GM21367 (cell line): ENCODE measurements at regions not wholly inside any gene's neighbourhood (a gene's known extent, or its start where the extent isn't known, plus 50 kb on each side); places are given as distances from the start of the nearest gene placed in this dataset.

Experiments
- ATAC-seq: cut with Tn5 transposase; IDR thresholded peaks from one replicate; pipeline ENCODE4 v1.9.1; 2021; ENCODE audit not compliant: unreplicated experiment

DNA sequence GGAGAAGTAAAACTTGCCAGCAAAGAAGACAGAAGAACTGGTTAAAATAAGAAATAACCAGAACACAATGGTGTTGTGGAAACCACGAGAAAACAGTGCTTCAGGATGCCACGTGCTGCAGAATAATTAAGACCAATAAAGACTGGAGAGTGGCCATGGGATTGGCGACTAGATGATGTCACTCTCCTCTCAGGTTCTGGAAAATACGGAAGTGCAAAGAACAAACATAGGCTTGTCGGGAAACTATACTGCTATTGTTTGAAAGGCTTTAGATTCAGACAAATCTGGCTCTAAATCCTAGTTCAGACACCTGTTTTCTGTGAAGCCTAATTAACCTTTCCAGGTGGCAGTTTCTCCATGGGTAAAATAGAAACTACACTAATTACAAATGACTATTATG lies 138.4 kb upstream of the STXBP5 start:
- no peak for ATAC-seq

DNA sequence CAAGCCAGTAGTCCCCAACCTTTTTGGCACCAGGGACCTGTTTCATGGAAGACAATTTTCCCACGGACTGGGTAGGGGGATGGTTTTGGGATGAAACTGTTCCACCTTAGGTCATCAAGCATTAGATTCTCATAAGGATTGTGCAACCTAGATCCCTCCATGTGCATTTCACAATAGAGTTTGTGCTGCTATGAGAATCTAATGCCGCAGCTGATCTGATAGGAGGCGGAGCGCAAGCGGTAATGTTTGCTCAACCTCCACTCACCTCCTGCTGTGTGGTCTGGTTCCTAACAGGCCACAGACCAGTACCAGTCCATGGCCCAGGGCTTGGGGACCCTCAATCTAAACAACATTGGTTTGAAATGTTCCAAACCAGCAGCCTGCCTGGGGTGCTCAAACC lies 137.0 kb upstream of the STXBP5 start:
- ATAC-seq = no peak

DNA sequence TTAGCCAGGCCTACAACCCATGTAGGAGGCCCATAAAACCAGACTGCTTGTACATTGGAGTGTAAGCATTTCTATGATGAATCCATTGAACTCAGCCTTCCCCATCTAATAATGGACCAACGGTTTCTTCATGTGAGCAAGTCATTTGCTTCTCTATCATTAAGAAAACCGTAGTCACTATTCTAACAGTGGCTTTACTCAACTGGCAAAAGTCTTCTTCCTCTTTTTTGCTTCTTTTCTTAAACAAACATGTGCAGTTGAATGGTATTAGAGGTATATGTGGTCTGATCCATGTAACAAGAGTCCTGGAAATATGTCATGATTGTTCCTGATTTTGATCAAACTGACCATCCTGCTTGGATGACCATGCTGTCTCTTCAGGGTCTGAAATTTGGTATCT lies 132.4 kb upstream of the STXBP5 start:
- no peak for ATAC-seq

DNA sequence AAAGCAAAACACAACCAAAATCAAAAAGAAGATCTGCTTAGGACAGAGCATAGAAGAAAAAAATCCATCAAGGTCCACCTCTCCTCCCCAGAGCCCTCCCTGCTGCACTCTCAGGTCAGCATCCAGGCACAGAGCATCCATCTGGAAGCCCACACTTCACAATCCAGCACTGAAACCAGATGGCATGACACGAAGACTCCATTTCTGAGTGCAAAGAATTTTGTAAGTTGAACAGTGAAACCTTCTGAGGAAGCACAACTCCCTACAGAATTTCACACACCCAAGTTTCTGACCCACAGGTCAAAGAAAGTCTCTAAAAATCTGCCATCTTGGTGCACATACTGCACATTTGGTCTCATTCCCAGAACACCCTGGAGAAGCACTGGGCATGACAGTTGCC lies 128.8 kb upstream of the STXBP5 start:
- ATAC-seq = no peak

DNA sequence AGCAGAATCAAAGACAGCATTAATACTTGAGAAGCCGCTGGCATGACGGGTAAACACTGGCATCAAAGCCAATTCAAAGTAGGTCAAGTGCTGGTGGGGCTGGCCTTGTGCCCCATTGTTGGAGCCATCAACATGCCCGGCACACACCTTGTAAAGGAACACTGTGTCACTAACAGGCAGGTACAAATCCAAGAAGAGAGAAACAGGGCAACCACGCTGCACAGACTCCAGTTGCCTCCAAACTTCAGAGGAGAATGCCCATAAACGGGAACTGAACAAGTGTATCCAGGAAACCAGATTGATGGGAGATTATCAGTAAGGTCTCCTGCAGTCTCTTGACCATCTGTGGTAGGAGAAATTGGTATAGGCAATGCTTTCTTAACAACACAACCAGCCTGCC lies 127.0 kb upstream of the STXBP5 start:
- no peak for ATAC-seq

DNA sequence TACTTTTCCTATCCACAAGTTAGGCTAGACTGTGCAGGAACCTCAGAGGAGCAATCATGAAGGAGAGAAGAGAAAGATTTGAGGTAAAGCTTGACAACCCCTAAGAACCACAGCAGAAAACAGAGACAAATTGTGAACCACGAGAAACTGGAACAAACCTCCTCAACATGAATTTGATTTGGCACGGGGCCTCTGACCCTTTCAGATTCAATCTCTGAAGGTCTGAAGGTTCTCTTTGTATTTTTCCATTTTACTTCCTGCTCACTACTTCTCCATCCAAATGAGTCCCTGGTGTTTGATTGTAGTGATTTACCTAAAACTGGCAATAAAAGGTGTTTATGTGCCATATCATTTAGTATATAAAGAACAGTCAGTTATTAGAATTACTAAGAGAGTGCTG lies 126.1 kb upstream of the STXBP5 start:
- no peak for ATAC-seq

DNA sequence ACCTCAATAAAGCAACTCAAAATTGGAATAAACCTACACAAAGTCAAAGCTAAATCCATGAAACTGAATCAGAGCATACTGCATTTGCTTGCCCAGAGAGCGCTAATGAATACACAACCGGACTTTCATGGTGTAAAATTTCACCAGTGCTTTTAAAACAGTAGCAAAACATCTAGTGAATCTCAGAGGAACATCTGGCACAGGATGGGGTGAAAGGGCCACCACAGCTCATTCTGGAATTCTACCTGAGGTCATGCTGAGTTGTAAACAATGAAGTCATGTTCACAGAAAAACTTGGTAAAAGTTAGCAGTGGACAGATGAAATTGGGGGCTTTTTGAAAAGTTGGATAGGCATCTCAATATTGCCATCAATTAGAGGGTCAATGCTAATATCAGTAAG lies 125.6 kb upstream of the STXBP5 start:
- no peak for ATAC-seq

DNA sequence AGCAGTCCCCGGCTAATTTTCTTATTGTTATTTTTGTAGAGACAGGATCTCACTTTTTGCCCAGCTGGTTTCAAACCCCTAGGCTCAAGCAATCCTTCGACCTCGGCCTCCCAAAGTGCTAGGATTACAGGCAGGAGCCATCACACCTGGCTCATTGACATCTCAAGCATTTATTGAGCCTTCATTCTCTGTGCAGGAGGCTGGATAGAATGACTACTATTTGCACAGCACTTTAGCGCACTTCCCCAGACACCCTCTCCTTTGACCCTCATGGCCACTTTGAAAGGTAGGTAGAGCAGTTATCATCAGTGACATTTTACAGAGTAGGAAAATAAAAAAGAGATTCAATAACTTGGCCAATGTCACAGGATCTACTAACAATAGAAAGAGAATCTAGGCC lies 124.0 kb upstream of the STXBP5 start:
- ATAC-seq = no peak

DNA sequence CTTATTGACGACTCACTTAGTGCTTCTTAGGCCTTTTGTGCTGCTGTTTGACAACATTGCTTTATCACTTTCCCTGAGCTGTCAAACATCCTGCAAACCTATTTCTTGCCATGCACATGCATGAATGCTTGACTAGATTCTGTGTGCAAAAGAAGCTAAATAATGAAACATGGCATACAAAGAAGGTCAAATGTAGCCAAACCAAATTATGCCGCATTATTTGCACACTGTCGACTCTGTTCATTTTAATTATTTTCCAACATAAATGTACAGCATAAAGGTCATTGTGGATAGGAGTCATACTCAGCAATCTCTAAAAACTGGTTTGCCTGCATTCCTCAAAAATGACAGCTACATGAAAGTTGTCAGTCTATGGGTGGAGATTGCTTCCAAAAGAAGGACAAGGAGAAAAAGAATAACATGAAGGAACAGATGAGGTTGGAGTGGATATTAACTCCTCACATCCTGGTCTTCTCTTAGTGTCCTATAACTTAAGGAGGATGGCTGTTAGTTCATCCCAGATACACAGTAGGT lies 123.1 kb upstream of the STXBP5 start:
- ATAC-seq = no peak

DNA sequence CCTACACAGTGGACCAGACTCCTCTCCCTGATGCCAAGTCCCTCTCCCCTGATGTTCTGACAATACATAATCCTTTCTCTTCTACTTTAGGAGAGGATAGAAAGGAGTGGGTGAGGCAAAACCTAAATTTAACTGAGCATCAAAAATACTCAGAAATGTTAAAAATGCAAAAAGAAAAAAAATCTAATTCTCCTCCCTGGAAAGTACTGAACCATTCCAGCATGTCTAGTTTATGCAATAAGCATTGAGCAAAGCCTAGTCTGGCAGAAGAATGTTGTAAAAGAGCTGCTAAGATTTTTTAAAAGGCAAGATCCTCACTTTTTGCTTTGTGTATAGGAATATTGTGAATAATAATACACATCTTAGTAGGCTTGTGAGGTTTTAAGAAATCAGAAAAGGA lies 116.6 kb upstream of the STXBP5 start:
- ATAC-seq = no peak

DNA sequence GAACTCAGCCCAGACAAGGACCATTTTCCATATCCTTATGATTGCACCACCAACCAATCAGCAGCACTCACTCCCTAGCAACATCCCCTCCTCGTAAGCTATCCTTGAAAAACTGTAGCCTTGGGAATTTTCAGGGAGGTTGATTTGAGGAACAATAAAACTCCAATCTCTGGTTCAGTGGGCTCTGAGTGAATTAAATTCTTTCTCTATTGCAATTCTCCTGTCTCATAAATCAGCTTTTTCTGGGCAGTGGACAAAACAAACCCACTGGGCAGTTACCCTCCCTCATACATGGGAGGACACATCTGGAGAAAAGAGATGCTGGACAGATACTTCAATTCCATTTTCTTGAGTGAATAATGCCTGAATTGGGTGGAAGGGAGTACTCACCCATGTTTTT lies 115.4 kb upstream of the STXBP5 start:
- no peak for ATAC-seq

DNA sequence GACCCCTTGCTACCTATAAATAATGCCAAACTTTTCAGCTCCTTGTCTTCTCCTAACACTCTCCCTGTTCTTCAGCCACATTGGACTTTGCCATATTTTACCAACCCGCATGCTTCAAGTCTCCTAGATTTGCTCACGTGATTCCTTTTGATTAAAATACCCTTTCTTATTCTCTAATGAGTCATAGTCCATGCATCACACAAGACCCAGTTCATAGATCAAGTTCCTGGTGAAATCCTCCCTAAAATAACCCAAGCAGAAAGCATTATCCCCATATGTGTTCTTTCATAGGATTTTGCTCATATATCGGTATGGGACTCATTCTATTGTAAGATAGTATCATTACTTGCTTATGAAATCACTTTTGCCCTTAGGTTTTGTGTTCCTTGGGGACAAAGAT lies 108.9 kb upstream of the STXBP5 start:
- ATAC-seq = no peak

DNA sequence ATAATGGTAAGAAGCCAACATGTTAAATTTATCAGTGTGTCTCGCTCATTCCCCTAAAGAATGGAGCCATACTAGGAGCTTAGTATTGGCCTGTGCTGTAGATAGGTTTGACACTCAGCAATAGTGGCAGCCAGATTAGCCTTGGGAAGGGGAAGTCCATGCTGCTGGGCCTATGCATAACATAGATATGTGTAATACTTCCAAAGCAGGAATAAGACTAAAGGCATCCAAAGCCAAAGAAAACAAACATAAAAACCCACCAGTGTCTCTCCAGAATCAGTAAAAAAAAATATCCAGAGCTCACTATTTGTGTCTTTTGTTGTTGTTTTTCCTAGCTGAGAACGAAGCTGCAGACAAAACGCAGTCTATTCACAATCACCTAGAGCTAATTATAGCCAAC lies 104.2 kb upstream of the STXBP5 start:
- no peak for ATAC-seq

DNA sequence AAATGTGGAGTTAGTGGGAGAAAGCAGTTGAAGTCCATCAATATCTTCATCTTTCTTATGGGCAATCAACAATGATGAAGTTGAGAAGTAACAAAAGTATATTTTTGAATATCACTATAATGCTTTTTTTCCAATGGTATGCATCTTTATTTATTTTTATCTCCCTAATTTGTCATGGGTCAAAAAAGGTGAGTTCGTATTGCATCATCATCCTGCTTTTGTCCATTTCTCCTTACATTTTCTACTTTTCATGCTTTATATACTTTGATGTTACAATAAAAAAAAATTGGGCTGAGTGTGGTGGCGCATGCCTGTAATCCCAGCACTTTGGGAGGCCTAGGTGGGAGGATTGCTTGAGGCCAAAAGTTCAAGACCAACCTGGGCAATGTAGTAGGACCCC lies 101.2 kb upstream of the STXBP5 start:
- no peak for ATAC-seq

DNA sequence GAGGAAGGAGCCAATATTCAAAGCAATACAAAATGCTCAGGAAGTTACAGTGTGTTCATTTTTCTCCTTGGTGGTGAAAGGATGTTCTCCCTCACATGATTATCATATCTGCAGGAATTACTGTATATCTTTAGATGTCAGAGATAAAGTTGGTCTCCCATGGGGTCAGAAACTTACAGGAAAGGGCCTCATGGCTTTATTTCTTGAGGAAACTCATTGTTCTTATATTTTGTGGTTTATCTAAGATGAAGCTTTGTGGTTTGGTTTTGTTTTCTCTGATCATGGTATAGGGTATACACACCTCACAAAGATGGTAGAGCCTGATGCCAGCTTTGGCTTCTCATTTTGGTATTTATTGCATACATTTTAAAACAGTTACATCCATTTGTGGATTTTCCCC lies 100.5 kb upstream of the STXBP5 start:
- no peak for ATAC-seq

DNA sequence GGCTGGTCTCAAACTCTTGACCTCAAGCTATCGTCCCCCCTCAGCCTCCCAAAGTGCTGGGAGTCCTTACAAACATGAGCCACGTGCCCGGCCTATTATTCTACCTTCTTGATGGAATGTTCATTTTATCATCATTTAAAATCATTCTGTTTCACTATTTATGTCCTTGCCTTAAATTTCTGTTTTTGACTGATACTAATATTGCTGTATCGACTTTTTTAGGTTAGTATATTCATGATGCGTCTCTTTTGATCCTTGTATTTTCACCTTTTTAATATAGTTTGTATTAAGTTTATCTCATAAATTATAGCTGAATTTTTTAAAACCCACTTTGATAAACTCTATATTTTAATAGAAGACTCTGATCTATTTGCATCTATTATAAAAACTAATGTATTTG lies 98.4 kb upstream of the STXBP5 start:
- no peak for ATAC-seq

DNA sequence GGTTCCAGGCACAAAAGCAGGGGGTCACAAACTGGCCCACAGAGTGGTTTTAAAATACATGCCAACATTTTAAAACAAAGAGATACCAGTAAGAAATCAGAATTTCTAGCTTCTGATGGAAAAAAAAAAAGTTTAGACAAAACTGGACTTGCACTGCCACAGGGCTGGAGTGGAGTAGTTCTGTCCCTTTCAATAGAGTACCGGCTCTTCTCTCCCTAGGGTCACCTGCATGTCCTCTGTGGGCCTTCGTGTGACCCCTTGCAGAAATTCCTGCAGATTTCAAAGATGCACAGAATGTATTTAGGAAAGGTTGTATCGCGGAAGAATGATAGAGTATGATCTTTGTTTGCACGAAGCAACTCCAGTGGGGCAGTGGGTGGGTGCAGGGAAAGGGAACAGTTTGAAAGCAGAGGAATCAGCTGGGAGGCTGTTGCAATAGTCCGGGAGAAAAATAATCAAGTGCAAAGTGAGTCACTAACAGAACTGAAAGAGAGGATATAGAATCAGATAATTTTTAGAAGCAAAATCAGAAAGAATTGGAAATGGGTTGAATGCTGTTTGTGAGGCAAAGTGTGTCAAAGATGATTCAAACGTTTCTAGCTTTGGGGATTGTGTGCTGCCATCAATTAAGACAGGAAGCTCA lies 97.3 kb upstream of the STXBP5 start:
- no peak for ATAC-seq

DNA sequence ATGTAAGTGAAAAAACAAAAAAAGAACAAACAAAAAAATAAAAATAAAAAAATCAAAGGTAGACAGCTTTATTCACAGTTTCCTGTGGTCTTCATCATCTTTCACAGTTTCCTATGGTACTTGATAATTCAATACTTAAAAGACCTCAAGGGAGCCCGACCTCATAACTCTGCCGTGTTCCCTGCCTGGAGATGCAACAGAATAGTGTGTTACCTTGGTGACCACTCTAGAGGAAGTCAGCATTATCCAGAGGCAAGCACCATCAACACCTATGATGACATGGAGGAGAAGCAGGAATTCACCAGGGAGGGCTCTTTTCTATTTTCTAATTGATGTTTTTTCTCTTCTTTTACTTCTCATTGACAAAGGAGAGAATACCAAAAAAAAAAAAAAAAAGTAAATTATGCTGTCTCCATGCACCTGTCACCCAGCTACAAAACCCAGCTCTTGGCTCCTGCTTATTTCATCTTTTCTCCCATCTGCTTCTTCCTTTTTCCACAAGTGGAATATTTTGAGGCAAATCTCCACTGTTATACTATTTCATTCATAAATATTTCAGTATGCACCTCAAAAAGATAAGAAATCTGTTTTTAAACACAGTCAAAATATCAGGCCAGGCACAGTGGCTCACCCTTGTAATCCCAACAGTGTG lies 95.8 kb upstream of the STXBP5 start:
- no peak for ATAC-seq

DNA sequence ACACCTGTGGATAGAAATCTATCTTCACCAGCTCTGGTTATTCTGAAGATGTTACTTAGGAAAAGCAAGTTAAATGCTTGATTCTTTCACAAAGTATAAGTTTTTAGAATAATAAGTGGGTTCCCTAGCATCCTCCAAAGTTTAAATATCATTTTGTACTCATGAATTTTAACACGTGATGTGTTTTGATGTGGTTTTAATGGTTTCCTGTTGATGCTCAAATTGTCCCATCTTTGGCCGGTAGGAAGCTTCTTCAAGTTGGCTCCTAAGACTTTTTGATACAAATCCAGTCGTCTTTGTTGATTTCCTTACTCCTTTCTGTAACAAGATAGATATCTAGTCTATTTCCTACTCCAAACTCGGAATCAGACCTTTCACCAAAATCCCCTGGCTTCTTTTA lies 94.5 kb upstream of the STXBP5 start:
- no peak for ATAC-seq

DNA sequence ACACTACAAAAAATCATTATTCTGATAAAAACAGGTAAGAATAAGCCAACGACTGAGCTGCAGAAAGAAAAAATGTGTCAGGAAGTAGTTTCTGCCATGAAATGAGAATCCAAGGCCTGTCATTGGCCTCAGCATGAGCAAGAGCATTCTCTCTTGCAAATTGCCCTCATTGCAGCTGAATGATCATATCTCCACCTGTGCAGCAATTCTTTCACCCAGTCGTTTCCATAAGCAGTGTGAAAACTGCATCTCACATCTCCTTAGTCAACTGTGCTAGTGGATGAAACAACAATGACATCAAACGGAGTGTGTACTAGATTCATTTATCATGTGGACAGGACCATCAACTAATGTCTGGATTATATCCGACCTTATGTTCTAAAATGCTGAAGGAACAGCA lies 88.2 kb upstream of the STXBP5 start:
- ATAC-seq = no peak

DNA sequence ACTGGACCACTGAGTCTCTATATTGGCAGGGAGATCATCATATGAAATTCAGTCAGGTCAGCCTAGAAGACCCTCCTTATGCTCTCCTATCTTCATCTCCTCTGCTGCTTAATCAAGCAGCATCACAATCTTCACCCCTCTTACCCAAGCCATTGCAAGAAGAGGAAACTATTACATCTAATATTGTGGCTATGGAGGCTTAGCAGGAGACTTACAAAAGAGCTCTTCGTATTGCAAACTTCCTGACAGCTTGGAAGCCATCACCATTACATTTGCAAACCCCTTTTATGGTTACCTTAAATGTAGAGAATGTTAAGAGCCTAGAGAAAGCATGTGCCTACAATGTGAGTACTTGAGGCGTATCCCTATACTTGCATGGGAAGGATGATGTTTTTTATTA lies 87.2 kb upstream of the STXBP5 start:
- ATAC-seq = no peak

DNA sequence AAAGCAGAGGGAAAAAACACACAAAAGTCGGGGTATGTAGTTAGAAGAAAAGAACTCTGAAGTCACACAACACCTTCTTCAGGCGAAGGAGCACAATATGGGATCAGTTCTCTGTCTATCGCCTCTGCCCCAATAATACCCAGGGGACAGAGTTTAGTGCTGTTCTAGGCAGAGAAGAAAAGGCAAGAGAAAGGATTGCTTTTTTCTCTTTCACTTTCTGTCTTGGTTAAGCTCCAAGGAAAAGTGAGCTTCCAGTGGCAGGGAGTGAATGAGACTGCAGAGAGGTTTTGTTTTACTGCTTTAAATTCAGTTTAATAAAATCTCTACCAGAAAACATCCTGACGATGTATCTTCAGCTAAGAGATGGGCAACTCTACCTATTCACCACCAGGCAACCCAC lies 86.6 kb upstream of the STXBP5 start:
- no peak for ATAC-seq

DNA sequence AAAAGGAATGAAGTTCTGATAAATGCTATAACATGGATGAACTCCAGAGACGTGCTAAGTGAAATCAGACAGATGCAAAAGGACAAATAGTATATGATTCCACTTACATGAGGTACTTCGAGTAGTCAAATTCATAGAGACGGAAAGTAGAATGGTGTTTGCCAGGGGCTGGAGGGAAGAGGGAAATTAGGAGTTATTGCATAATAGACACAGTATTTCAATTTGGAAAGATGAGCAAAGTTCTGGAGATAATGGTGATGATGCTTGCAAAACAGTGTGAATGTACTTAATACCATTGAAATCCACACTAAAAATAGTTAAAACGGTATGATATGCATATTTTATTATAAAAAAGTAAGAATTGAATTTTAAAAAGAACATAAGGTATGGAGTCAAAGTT lies 84.9 kb upstream of the STXBP5 start:
- ATAC-seq = no peak
